ENCODE measurements at regions not wholly inside any gene's neighbourhood (a gene's known extent, or its start where the extent isn't known, plus 50 kb on each side); places are given as distances from the start of the nearest gene placed in this dataset.

DNA sequence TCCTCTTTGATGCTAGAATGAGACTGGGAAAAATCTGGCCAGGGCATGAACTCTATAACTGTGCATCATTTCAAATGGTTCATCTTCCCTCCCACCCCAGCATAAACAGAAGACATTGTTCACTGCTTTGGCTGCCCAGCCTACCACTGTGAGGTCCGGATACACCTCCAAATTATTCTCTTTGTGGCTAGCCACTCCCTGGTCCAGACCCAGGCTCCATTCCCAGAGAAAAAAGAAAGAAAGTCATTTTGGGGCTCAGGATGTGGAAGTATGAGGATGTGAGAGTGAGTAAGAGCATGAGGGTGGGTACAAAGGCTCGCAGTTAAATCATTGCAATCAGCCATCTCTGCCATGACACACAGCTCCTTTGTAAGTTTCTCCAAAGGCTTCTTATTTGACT lies 559.2 kb downstream of the PSAT1 start:
- WGBS, 2 donors: 38 to 52% methylated on average over 2 of the region's 2 CpGs
- no peaks in the 10 kb centered on the region for H3K4me1 ChIP-seq
- H3K27ac ChIP-seq: no peak overlapping the region
- no peak overlapping the region for H3K4me3 ChIP-seq
- no peak for TF ChIP-seq EP300 (IDR thresholded peaks at IDR 0.05)
- TF ChIP-seq POLR2A (IDR thresholded peaks at IDR 0.05): no peak
- TF ChIP-seq, protein P1, sequence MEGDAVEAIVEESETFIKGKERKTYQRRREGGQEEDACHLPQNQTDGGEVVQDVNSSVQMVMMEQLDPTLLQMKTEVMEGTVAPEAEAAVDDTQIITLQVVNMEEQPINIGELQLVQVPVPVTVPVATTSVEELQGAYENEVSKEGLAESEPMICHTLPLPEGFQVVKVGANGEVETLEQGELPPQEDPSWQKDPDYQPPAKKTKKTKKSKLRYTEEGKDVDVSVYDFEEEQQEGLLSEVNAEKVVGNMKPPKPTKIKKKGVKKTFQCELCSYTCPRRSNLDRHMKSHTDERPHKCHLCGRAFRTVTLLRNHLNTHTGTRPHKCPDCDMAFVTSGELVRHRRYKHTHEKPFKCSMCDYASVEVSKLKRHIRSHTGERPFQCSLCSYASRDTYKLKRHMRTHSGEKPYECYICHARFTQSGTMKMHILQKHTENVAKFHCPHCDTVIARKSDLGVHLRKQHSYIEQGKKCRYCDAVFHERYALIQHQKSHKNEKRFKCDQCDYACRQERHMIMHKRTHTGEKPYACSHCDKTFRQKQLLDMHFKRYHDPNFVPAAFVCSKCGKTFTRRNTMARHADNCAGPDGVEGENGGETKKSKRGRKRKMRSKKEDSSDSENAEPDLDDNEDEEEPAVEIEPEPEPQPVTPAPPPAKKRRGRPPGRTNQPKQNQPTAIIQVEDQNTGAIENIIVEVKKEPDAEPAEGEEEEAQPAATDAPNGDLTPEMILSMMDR (IDR thresholded peaks at IDR 0.05): no peak
- no peaks in the 10 kb centered on the region for H3K36me3 ChIP-seq
- no peak for DNase-seq (ENCODE audit: low spot score in 2 of 2)
- no peaks in the 10 kb centered on the region for H3K27me3 ChIP-seq
- no peaks in the 10 kb centered on the region for H3K9me3 ChIP-seq

- WGBS, 2 donors: 72 to 81% methylated on average over 8 of the region's 8 CpGs
These were observed 559.9 kb downstream of the PSAT1 start for GRCh38 chr9:78856781-78857180.

DNA sequence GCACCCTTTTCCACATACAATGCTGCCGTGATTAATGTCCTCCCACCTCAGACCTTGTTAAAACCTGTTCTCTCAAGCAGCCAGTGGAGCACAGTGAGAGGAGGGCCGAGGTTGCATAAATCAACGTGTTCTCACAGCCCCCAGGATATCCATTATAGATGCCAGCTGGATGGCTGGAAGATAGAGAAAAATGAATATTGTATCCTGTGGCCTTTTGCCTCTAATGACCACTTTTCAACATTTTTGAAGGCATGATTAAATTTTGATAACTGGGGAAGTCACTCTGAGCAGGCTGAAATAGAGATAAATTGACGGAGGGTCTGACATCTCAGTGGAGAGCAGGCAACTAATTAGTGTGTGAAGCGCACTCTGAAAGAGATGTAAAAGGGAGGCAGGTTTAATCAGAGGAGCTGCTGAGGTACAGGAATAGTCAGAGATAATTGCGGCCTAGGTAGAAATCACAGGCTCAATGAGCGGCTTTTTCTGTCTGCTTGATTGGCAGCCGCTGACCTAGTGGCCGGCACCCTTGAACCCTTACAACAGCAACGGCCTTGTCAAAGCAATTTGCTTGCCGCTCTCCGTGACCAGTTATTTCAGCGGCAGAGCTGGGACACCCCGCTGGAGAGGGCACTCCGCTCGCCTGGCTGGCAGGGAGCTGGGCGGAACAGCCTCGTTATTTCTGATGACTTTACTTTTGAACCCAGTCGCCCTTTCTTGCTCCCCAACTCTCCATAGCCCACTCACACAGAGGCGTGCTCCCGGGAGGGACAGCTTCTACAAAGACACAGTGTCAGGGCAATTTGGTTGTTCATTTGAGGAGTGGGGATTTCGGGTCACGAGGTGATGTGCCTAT lies 560.7 kb downstream of the PSAT1 start:
- WGBS, 2 donors: 60 to 71% methylated on average over 23 of the region's 23 CpGs
- H3K9me3 ChIP-seq: no peaks in the 10 kb centered on the region
- TF ChIP-seq POLR2A (IDR thresholded peaks at IDR 0.05): no peak
- TF ChIP-seq, protein P1 (IDR thresholded peaks at IDR 0.05): no peak
- TF ChIP-seq EP300 (IDR thresholded peaks at IDR 0.05): no peak
- no peaks in the 10 kb centered on the region for H3K36me3 ChIP-seq
- no peak overlapping the region for H3K27ac ChIP-seq
- no peak for DNase-seq (ENCODE audit: low spot score in 2 of 2)
- H3K4me1 ChIP-seq: no peaks in the 10 kb centered on the region
- no peaks in the 10 kb centered on the region for H3K27me3 ChIP-seq
- H3K4me3 ChIP-seq: no peak overlapping the region

More at GRCh38 chr9:78856781-78857180, 559.9 kb downstream of the PSAT1 start:
- no peak overlapping the region for H3K27ac ChIP-seq
- no peaks in the 10 kb centered on the region for H3K4me1 ChIP-seq
- no peaks in the 10 kb centered on the region for H3K27me3 ChIP-seq
- no peaks in the 10 kb centered on the region for H3K9me3 ChIP-seq
- TF ChIP-seq EP300 (IDR thresholded peaks at IDR 0.05) (no peak), POLR2A (IDR thresholded peaks at IDR 0.05) (no peak)
- TF ChIP-seq, protein P1 (IDR thresholded peaks at IDR 0.05): no peak
- H3K36me3 ChIP-seq: no peaks in the 10 kb centered on the region
- H3K4me3 ChIP-seq: no peak overlapping the region
- DNase-seq (ENCODE audit: low spot score in 2 of 2): no peak

GRCh38 chr9:78858266-78858665 lies 561.3 kb downstream of the PSAT1 start:
- H3K27ac ChIP-seq: no peak overlapping the region
- no peak overlapping the region for H3K4me3 ChIP-seq
- H3K36me3 ChIP-seq: no peaks in the 10 kb centered on the region
- 30 to 60% methylated on average over 1 of the region's 1 CpG for WGBS, 2 donors
- TF ChIP-seq, protein P1 (IDR thresholded peaks at IDR 0.05): no peak
- TF ChIP-seq POLR2A (IDR thresholded peaks at IDR 0.05) (no peak), EP300 (IDR thresholded peaks at IDR 0.05) (no peak)
- DNase-seq (ENCODE audit: low spot score in 2 of 2): no peak
- H3K9me3 ChIP-seq: no peaks in the 10 kb centered on the region
- no peaks in the 10 kb centered on the region for H3K27me3 ChIP-seq
- H3K4me1 ChIP-seq: no peaks in the 10 kb centered on the region

GRCh38 chr9:78860801-78861475 lies 564.0 kb downstream of the PSAT1 start:
- no peak for TF ChIP-seq POLR2A (IDR thresholded peaks at IDR 0.05)
- no peak for TF ChIP-seq EP300 (IDR thresholded peaks at IDR 0.05)
- TF ChIP-seq, protein P1 (IDR thresholded peaks at IDR 0.05): no peak
- Histone ChIP-seq H3K9me3 (no peaks in the 10 kb centered on the region), H3K36me3 (no peaks in the 10 kb centered on the region), H3K4me1 (no peaks in the 10 kb centered on the region), H3K27me3 (no peaks in the 10 kb centered on the region), H3K4me3 (no peak overlapping the region), H3K27ac (no peak overlapping the region)
- no peak for DNase-seq (ENCODE audit: low spot score in 2 of 2)
